Astrocyte (in vitro differentiated cells and primary cell): ENCODE measurements at regions not wholly inside any gene's neighbourhood (a gene's known extent, or its start where the extent isn't known, plus 50 kb on each side); places are given as distances from the start of the nearest gene placed in this dataset.

Experiments
- CTCF ChIP-seq: IDR thresholded peaks from 2 replicates; pipeline ENCODE4 v1.5.1; 2011; ENCODE audit warnings: low read depth, mild to moderate bottlenecking, inconsistent platforms, low read length, moderate library complexity; ENCODE audit not compliant: insufficient read depth
- EZH2 ChIP-seq: IDR thresholded peaks from 2 replicates; pipeline ENCODE4 v1.6.1; 2012; ENCODE audit warnings: mild to moderate bottlenecking, low read length, inconsistent platforms; ENCODE audit not compliant: insufficient read depth

- TF ChIP-seq CTCF (no peak), EZH2 (no peak)
Observed at GRCh38 chr5:166503506-166503905, 1787.9 kb upstream of the WWC1 start.
